ENCODE measurements at regions not wholly inside any gene's neighbourhood (a gene's known extent, or its start where the extent isn't known, plus 50 kb on each side); places are given as distances from the start of the nearest gene placed in this dataset.

DNA sequence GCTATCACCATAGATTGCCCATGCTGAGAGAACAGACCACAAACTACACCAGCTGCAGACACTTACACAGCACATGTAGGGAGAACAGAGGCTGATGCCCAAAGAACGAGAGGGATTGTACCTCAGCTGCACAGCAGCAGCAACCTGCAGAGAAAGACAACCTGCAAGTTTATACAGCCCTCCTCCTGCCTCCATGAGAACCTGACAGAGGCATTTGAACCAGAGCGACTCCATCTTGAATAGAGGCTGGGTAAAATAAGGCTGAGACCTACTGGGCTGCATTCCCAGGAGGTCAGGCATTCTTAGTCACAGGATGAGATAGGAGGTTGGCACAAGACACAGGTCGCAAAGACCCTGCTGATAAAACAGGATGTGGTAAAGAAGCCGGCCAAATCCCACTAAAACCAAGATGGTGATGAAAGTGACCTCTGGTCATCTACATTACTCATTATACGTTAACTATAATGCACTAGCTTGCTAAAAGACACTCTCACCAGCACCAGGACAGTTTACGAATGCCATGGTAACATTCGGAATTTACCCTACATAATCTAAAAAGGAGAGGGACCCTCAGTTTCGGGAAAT is 262.4 kb upstream of the HMGA2 start (continued):
- TF ChIP-seq HDGF (IDR thresholded peaks at IDR 0.05) (no peak), MIER1 (IDR thresholded peaks at IDR 0.05; ENCODE audit: low read depth) (no peak), PTTG1 (tag; IDR thresholded peaks at IDR 0.05; ENCODE audit: low read depth) (0 out of 2 replicates have a peak, but pooled peaks have one; percentile 33), KLF6 (CRISPR knock-in tag; IDR thresholded peaks at IDR 0.05; ENCODE audit: borderline replicate concordance) (peak; percentile 83; the same call in 1 of the 2 replicates), NR2C1 (IDR thresholded peaks at IDR 0.05) (no peak), NR2C1 (tag; IDR thresholded peaks at IDR 0.05) (peak; percentile 71), ZNF75A (CRISPR knock-in tag; IDR thresholded peaks at IDR 0.05) (0 out of 2 replicates have a peak, but pooled peaks have one; percentile 63)
- TF ChIP-seq, protein P1, sequence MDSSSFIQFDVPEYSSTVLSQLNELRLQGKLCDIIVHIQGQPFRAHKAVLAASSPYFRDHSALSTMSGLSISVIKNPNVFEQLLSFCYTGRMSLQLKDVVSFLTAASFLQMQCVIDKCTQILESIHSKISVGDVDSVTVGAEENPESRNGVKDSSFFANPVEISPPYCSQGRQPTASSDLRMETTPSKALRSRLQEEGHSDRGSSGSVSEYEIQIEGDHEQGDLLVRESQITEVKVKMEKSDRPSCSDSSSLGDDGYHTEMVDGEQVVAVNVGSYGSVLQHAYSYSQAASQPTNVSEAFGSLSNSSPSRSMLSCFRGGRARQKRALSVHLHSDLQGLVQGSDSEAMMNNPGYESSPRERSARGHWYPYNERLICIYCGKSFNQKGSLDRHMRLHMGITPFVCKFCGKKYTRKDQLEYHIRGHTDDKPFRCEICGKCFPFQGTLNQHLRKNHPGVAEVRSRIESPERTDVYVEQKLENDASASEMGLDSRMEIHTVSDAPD (CRISPR knock-in tag; IDR thresholded peaks at IDR 0.05): no peak
- TF ChIP-seq, protein P2, sequence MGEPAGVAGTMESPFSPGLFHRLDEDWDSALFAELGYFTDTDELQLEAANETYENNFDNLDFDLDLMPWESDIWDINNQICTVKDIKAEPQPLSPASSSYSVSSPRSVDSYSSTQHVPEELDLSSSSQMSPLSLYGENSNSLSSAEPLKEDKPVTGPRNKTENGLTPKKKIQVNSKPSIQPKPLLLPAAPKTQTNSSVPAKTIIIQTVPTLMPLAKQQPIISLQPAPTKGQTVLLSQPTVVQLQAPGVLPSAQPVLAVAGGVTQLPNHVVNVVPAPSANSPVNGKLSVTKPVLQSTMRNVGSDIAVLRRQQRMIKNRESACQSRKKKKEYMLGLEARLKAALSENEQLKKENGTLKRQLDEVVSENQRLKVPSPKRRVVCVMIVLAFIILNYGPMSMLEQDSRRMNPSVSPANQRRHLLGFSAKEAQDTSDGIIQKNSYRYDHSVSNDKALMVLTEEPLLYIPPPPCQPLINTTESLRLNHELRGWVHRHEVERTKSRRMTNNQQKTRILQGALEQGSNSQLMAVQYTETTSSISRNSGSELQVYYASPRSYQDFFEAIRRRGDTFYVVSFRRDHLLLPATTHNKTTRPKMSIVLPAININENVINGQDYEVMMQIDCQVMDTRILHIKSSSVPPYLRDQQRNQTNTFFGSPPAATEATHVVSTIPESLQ (CRISPR knock-in tag; IDR thresholded peaks at IDR 0.05): no peak
- TF ChIP-seq, protein P3, sequence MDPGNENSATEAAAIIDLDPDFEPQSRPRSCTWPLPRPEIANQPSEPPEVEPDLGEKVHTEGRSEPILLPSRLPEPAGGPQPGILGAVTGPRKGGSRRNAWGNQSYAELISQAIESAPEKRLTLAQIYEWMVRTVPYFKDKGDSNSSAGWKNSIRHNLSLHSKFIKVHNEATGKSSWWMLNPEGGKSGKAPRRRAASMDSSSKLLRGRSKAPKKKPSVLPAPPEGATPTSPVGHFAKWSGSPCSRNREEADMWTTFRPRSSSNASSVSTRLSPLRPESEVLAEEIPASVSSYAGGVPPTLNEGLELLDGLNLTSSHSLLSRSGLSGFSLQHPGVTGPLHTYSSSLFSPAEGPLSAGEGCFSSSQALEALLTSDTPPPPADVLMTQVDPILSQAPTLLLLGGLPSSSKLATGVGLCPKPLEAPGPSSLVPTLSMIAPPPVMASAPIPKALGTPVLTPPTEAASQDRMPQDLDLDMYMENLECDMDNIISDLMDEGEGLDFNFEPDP (CRISPR knock-in tag; IDR thresholded peaks at IDR 0.05): peak; percentile 89
